GM13977 (cell line): ENCODE measurements at regions not wholly inside any gene's neighbourhood (a gene's known extent, or its start where the extent isn't known, plus 50 kb on each side); places are given as distances from the start of the nearest gene placed in this dataset.

Experiments
- DNase-seq: peaks from one replicate; pipeline ENCODE4 v3.0.0; 2012; ENCODE audit warnings: low spot score
- in situ Hi-C: fragments of 300-500 bp; cut with MboI; formaldehyde crosslinking; loops from one replicate; pipeline ENCODE4 v1.12.0; 2022; ENCODE audit warnings: low sequenced_read_pairs, low pct_unique_long_range_greater_than_20kb, mixed read lengths, inconsistent platforms; ENCODE audit not compliant: unreplicated experiment
- TF ChIP-seq, protein P1 (sequence below): IDR thresholded peaks from 2 replicates; pipeline ENCODE4 v1.5.1; 2012; ENCODE audit warnings: mild to moderate bottlenecking, control low read depth; ENCODE audit not compliant: insufficient read depth; ENCODE audit errors: extremely low read depth, missing control alignments

- TF ChIP-seq, protein P1, sequence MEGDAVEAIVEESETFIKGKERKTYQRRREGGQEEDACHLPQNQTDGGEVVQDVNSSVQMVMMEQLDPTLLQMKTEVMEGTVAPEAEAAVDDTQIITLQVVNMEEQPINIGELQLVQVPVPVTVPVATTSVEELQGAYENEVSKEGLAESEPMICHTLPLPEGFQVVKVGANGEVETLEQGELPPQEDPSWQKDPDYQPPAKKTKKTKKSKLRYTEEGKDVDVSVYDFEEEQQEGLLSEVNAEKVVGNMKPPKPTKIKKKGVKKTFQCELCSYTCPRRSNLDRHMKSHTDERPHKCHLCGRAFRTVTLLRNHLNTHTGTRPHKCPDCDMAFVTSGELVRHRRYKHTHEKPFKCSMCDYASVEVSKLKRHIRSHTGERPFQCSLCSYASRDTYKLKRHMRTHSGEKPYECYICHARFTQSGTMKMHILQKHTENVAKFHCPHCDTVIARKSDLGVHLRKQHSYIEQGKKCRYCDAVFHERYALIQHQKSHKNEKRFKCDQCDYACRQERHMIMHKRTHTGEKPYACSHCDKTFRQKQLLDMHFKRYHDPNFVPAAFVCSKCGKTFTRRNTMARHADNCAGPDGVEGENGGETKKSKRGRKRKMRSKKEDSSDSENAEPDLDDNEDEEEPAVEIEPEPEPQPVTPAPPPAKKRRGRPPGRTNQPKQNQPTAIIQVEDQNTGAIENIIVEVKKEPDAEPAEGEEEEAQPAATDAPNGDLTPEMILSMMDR, result no peak
- no peak for DNase-seq
- in situ Hi-C loops, result loop anchor here (25.0 kb wide), 2 partner anchors 296 to 771 kb away; no protein-coding TSS in a partner anchor
Measured at GRCh38 chr7:25891591-25891990, 260.4 kb upstream of the NFE2L3 start.

DNA sequence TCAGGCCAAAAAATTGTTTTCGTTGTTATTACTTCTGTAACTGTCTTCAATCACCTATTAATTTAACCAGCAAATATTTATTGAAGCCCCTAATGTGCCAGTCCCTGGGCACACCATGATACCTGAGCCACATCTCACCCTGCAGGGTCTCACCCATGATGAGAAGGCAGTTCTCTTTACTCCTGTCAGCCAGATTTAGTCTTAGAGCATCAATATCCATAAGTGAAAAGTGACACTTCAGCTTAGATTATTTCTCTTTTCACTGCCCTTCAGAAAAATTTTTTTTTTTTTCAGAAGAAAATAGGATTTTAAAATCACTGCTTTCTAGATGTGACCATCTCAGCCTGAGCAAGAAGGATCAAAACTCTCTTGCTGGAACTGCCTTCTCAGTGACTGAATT, 258.6 kb upstream of the NFE2L3 start:
- TF ChIP-seq, protein P1, result no peak
- no peak for DNase-seq
- in situ Hi-C loops, result loop anchor here (25.0 kb wide), 2 partner anchors 294 to 769 kb away; no protein-coding TSS in a partner anchor

DNA sequence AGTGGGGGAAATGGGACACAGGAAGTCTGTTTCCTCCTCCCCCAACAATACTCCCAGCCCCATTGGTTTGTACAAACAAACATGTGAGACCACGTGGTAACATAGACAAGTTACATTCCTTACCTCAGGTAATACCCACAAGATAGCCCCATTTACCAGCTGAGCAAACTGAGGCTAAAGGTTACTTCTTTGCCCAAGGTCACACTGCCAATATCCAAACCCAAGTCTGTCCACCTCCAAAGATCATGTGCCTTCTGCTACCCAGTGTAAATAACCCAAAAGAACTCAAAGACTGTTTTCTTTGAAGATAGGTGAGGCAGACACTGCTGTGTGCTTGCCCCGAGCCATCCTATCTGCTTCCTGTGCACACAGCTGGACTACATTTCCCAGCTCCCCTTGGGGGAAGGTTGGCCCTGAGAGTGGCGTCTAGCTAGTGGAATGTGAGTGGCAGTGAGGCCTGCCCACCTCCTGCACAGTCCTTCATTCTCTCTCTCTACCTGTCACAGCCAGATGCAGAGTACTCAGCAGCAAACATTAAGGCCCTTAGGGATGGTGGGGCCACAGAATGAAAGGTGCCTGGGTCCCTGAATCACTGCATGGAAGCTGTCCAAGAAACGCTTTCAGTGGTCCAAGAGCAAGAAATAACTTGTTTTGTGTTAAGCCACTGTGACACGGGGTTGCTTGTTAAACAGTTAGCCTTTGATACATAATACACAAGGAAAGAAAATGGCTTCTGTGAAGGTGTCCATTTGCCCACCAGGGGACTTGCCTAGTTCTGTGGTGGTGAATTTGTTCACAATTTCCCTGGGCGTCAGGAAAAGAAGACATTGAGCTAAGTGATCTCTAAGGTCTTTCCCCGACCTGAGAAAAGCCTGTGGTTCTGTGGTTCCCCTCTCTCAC, 257.7 kb upstream of the NFE2L3 start:
- in situ Hi-C loops, result loop anchor here (25.0 kb wide), 2 partner anchors 293 to 768 kb away; no protein-coding TSS in a partner anchor
- DNase-seq, result peak; percentile 41
- TF ChIP-seq, protein P1, result no peak

DNA sequence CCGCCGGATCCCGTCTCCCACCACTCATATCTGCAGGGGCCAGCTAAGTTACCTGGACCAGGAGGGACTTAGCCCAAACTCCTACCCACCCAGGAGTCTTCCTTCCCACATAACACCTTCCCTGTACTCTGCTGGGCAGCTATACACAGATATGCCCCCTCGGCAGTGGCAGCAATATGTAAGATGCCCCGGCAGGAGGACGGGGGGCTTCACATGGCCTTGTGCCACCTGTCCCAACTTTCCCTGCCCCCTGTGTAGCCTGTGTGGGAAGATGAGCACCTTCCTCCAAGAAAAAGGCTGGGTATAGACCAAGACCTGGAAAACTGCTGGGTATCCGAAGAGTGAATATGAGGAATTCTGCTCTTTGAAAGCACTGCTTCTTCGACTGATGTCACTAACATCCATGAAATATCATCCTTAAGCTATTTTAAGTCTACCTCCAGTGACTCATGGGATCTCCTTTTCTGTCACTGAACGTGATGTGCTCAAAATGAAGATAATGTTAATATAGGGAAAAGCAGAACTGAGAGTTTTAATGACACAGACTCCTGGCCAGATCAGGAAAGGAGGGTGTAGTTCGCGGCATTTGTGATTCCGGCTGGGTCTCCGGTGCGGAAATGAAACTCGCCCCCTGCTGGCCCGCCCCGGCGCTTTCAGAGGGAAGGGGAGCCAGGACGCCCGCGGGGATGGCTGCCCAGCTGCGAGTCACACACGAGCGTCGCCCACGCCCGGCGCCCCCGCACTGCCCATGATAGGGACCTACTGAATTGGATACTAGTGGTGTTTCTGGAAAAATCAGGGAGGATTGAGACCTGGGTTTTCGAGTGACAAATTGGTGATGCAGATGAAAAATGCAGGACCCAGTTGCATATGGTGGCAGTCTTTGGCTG, 256.9 kb upstream of the NFE2L3 start:
- DNase-seq, result peak; percentile 65
- TF ChIP-seq, protein P1, result peak; percentile 65
- in situ Hi-C loops, result loop anchor here (5.0 to 25.0 kb wide), 3 partner anchors 292 to 767 kb away; no protein-coding TSS in a partner anchor

DNA sequence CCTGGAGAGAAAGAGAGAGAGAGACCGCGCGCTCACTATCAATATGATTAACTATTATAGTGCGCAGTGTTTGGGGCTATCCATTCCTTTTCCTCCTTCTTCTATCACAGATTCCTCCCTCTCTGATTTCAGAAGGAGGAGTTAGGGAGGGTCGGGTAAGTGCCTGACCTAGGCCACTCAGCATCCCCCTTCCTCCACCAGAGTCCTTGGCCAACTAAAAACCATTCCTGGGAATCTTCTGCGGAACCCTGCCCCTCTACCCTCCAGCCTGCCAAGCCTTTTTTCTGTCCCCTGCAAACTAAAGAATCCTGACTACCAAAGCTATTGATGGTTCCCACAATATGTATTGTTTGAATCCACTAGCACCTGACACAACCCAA, 256.2 kb upstream of the NFE2L3 start:
- in situ Hi-C loops, result loop anchor here (5.0 to 25.0 kb wide), 3 partner anchors 292 to 767 kb away; no protein-coding TSS in a partner anchor
- TF ChIP-seq, protein P1, result no peak
- no peak for DNase-seq

DNA sequence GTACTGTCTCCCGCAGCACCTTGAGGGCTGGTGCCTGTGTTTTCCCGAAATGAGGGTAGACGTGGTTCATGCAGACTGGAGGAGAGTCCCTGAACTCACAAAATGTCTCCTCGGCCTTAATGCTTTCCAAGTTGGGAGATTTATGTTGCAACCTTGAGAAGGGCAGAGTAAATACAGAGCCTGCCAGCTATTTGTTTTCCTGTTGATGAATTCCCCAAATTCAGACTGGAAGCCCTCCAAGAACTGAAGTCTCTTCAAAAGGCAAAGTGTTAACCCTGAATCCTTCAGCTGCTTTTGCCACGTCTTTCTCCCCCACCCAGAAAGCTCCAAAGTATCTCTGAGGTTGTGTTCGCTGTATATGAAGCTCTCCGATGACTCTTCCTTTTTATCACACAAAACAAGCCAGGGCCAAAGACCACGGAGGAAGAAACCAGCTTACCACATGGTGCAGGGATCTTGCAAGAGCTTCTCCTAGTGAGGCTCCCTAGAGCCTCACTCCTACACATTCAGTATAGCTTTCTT, 254.7 kb upstream of the NFE2L3 start:
- in situ Hi-C loops, result loop anchor here (5.0 to 25.0 kb wide), 3 partner anchors 290 to 765 kb away; no protein-coding TSS in a partner anchor
- no peak for DNase-seq
- TF ChIP-seq, protein P1, result no peak
